Panc1 (cell line): ENCODE measurements at regions not wholly inside any gene's neighbourhood (a gene's known extent, or its start where the extent isn't known, plus 50 kb on each side); places are given as distances from the start of the nearest gene placed in this dataset.

Source experiments
- ATAC-seq: fragments of 200-7000 bp; cut with Tn5 transposase; 2 replicates; pipeline ENCODE4 v1.9.1; 2020; ENCODE audit warnings: mild to moderate bottlenecking, moderate library complexity
- BruUV-seq: library from RNA; stranded (reverse); fragments of 400-500 nt; replicated peaks from 2 replicates; lab custom pipeline; 2021; lab: Mats Ljungman, UMichigan
- CTCF ChIA-PET: fragments of 300-600 bp; sonication (Branson Sonifier 250); formaldehyde crosslinking; loops from one replicate; lab custom pipeline; 2022; ENCODE audit warnings: antibody characterized with exemption; lab: Charles Lee
- POLR2A ChIA-PET: fragments of 300-600 bp; sonication (Branson Sonifier 250); formaldehyde crosslinking; loops from one replicate; lab custom pipeline; 2022; ENCODE audit warnings: antibody characterized with exemption; lab: Charles Lee
- DNase-seq: peaks from one replicate; pipeline ENCODE4 v3.0.0-alpha.2; 2010; ENCODE audit warnings: low read depth, low spot score
- H3K27ac ChIP-seq: 2 replicates; pipeline ENCODE4 v1.5.1; 2011; ENCODE audit warnings: mild to moderate bottlenecking, low read length, inconsistent platforms
- H3K27me3 ChIP-seq: fragments of 200-500 bp; sonication (Bioruptor generic); 2 replicates; pipeline ENCODE4 v1.6.0; 2014; ENCODE audit warnings: low read length, inconsistent platforms; ENCODE audit not compliant: control insufficient read depth, insufficient read depth
- H3K36me3 ChIP-seq: fragments of 200-500 bp; sonication (Bioruptor generic); 2 replicates; pipeline ENCODE4 v1.5.1; 2014; ENCODE audit warnings: inconsistent platforms, mild to moderate bottlenecking, low read length, moderate library complexity; ENCODE audit not compliant: control insufficient read depth, insufficient read depth
- H3K4me1 ChIP-seq: 2 replicates; pipeline ENCODE4 v1.5.1; 2011; ENCODE audit warnings: inconsistent platforms, mild to moderate bottlenecking, low read length, moderate library complexity; ENCODE audit not compliant: control insufficient read depth, insufficient read depth
- H3K4me3 ChIP-seq, 2 experiments: 2 replicates each; pipeline ENCODE4 v1.5.1; 2011 to 2012; ENCODE audit warnings: low read depth in 2 of 2, low read length in 2 of 2, mild to moderate bottlenecking in 2 of 2, inconsistent platforms in 1 of 2, moderate library complexity in 1 of 2
- H3K9me3 ChIP-seq: fragments of 200-500 bp; sonication (Bioruptor generic); 2 replicates; pipeline ENCODE4 v1.5.1; 2014; ENCODE audit warnings: low read depth, mild to moderate bottlenecking, inconsistent platforms, low read length, moderate library complexity; ENCODE audit not compliant: control insufficient read depth, insufficient read depth
- POLR2AphosphoS5 ChIP-seq: IDR thresholded peaks from 2 replicates; pipeline ENCODE4 v1.6.1; 2012; ENCODE audit warnings: mild to moderate bottlenecking, low read depth, low read length, moderate library complexity
- SIN3A ChIP-seq: IDR thresholded peaks from 2 replicates; pipeline ENCODE4 v1.6.1; 2012; ENCODE audit warnings: low read depth, mild to moderate bottlenecking, low read length, moderate library complexity, borderline replicate concordance; ENCODE audit not compliant: insufficient read depth
- TCF7L2 ChIP-seq: IDR thresholded peaks from 2 replicates; pipeline ENCODE4 v1.6.1; 2011; ENCODE audit warnings: mild to moderate bottlenecking, low read depth, low read length, inconsistent platforms
- in situ Hi-C: cut with HindIII; loops from 2 replicates; pipeline ENCODE4 v1.10.0; 2016; ENCODE audit warnings: low sequenced_read_pairs, low pct_unique_long_range_greater_than_20kb
- intact Hi-C: fragments of 100-400 bp; cut with micrococcal nuclease; formaldehyde crosslinking; loops from one replicate; pipeline ENCODE4 v1.10.0; 2022; ENCODE audit not compliant: unreplicated experiment
- TF ChIP-seq, protein P1 (sequence below), 2 experiments: IDR thresholded peaks; 2 replicates each; pipeline ENCODE4 v1.6.1; 2011 to 2012; ENCODE audit warnings: low read depth in 2 of 2, control low read depth in 1 of 2, low read length in 1 of 2, mild to moderate bottlenecking in 1 of 2, moderate library complexity in 1 of 2; ENCODE audit not compliant: insufficient read depth in 1 of 2
- TF ChIP-seq, protein P2 (sequence below): fragments of 450-650 bp; IDR thresholded peaks from 2 replicates; pipeline ENCODE4 v1.5.1; 2017; ENCODE audit warnings: mild to moderate bottlenecking

GRCh38 chr4:164484551-164484950 lies 269.4 kb upstream of the SMIM31 start:
- ChIA-PET POLR2A (no interaction called here), CTCF (interaction anchor here (0.6 kb wide), 1 partner anchor 109 kb away, joined by 3 read pairs; no protein-coding TSS in a partner anchor)
- no peaks in the 10 kb centered on the region for H3K27me3 ChIP-seq
- H3K36me3 ChIP-seq = no peaks in the 10 kb centered on the region
- intact Hi-C loops (no loop called here), in situ Hi-C loops (no loop called here)
- H3K4me1 ChIP-seq = no peaks in the 10 kb centered on the region
- DNase-seq = no peak
- TF ChIP-seq SIN3A = no peak
- TF ChIP-seq POLR2AphosphoS5 = no peak
- TF ChIP-seq, protein P1, sequence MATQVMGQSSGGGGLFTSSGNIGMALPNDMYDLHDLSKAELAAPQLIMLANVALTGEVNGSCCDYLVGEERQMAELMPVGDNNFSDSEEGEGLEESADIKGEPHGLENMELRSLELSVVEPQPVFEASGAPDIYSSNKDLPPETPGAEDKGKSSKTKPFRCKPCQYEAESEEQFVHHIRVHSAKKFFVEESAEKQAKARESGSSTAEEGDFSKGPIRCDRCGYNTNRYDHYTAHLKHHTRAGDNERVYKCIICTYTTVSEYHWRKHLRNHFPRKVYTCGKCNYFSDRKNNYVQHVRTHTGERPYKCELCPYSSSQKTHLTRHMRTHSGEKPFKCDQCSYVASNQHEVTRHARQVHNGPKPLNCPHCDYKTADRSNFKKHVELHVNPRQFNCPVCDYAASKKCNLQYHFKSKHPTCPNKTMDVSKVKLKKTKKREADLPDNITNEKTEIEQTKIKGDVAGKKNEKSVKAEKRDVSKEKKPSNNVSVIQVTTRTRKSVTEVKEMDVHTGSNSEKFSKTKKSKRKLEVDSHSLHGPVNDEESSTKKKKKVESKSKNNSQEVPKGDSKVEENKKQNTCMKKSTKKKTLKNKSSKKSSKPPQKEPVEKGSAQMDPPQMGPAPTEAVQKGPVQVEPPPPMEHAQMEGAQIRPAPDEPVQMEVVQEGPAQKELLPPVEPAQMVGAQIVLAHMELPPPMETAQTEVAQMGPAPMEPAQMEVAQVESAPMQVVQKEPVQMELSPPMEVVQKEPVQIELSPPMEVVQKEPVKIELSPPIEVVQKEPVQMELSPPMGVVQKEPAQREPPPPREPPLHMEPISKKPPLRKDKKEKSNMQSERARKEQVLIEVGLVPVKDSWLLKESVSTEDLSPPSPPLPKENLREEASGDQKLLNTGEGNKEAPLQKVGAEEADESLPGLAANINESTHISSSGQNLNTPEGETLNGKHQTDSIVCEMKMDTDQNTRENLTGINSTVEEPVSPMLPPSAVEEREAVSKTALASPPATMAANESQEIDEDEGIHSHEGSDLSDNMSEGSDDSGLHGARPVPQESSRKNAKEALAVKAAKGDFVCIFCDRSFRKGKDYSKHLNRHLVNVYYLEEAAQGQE (IDR thresholded peaks at IDR 0.05; ENCODE audit: insufficient read depth in 1 of 2, low read depth in 2 of 2, low read length in 1 of 2) = no peak
- TF ChIP-seq TCF7L2 = no peak
- TF ChIP-seq, protein P2, sequence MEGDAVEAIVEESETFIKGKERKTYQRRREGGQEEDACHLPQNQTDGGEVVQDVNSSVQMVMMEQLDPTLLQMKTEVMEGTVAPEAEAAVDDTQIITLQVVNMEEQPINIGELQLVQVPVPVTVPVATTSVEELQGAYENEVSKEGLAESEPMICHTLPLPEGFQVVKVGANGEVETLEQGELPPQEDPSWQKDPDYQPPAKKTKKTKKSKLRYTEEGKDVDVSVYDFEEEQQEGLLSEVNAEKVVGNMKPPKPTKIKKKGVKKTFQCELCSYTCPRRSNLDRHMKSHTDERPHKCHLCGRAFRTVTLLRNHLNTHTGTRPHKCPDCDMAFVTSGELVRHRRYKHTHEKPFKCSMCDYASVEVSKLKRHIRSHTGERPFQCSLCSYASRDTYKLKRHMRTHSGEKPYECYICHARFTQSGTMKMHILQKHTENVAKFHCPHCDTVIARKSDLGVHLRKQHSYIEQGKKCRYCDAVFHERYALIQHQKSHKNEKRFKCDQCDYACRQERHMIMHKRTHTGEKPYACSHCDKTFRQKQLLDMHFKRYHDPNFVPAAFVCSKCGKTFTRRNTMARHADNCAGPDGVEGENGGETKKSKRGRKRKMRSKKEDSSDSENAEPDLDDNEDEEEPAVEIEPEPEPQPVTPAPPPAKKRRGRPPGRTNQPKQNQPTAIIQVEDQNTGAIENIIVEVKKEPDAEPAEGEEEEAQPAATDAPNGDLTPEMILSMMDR = no peak
- no peaks in the 10 kb centered on the region for H3K9me3 ChIP-seq
- H3K4me3 ChIP-seq = no peak overlapping the region
- ATAC-seq = no peak
- no TSS peak for BruUV-seq
- no peak overlapping the region for H3K27ac ChIP-seq

GRCh38 chr4:164485136-164485535 lies 268.8 kb upstream of the SMIM31 start:
- Histone ChIP-seq H3K4me1 (no peaks in the 10 kb centered on the region), H3K36me3 (no peaks in the 10 kb centered on the region), H3K27ac (no peak overlapping the region), H3K27me3 (no peaks in the 10 kb centered on the region), H3K9me3 (no peaks in the 10 kb centered on the region), H3K4me3 (no peak overlapping the region)
- in situ Hi-C loops = no loop called here
- no peak for ATAC-seq
- POLR2A ChIA-PET = no interaction called here
- no TSS peak for BruUV-seq
- CTCF ChIA-PET = no interaction called here
- TF ChIP-seq SIN3A (no peak), POLR2AphosphoS5 (no peak), TCF7L2 (no peak)
- TF ChIP-seq, protein P2 = no peak
- TF ChIP-seq, protein P1 (IDR thresholded peaks at IDR 0.05; ENCODE audit: insufficient read depth in 1 of 2, low read depth in 2 of 2, low read length in 1 of 2) = no peak
- intact Hi-C loops = no loop called here
- no peak for DNase-seq
